HUES48 (cell line): ENCODE measurements at regions not wholly inside any gene's neighbourhood (a gene's known extent, or its start where the extent isn't known, plus 50 kb on each side); places are given as distances from the start of the nearest gene placed in this dataset.

ENCODE experiments used
- H3K27ac ChIP-seq: one replicate; pipeline ENCODE4 v1.7.0; 2013; ENCODE audit warnings: low read depth, low read length, inconsistent platforms
- H3K27me3 ChIP-seq: 2 replicates; pipeline ENCODE4 v1.6.1; 2013; ENCODE audit warnings: mild to moderate bottlenecking, low read length; ENCODE audit not compliant: control insufficient read depth, insufficient read depth
- H3K36me3 ChIP-seq: 2 replicates; pipeline ENCODE4 v1.6.1; 2013; ENCODE audit warnings: low read length; ENCODE audit not compliant: control insufficient read depth, insufficient read depth
- H3K4me1 ChIP-seq: 2 replicates; pipeline ENCODE4 v1.6.1; 2013; ENCODE audit warnings: mild to moderate bottlenecking, low read length; ENCODE audit not compliant: control insufficient read depth, insufficient read depth
- H3K4me3 ChIP-seq: 2 replicates; pipeline ENCODE4 v1.5.1; 2013; ENCODE audit warnings: mild to moderate bottlenecking, low read depth, low read length
- H3K9ac ChIP-seq: 2 replicates; pipeline ENCODE4 v1.6.1; 2013; ENCODE audit warnings: mild to moderate bottlenecking, low read depth, low read length, moderate library complexity
- H3K9me3 ChIP-seq: 2 replicates; pipeline ENCODE4 v1.6.1; 2013; ENCODE audit warnings: low read length; ENCODE audit not compliant: control insufficient read depth, insufficient read depth

DNA sequence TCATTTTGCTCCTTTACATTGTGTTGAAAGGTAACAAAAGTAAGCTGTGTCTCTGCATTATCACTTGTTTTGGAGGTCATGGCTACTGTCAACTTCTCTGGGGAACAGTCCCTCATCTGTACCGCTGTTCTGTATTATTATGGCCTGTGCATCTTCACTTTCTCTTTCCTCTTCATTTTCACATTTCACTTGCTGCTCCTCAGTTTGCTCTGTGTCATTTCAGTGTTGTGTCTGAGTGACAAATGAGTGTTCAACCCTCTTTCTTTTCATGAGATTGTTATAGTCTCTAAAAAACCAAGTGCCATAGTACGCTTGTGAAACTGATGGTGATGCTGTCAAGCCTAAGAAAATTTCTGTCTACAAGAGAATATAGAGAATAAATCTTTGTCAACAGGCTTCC, 122.0 kb upstream of the FER start:
- Histone ChIP-seq H3K27ac (no peak overlapping the region), H3K36me3 (no peaks in the 10 kb centered on the region), H3K4me1 (0 out of 2 replicates have a peak, but pooled peaks cover 2% of the 10 kb centered on the region), H3K4me3 (no peak overlapping the region), H3K27me3 (no peaks in the 10 kb centered on the region), H3K9ac (no peak overlapping the region), H3K9me3 (no peaks in the 10 kb centered on the region)

DNA sequence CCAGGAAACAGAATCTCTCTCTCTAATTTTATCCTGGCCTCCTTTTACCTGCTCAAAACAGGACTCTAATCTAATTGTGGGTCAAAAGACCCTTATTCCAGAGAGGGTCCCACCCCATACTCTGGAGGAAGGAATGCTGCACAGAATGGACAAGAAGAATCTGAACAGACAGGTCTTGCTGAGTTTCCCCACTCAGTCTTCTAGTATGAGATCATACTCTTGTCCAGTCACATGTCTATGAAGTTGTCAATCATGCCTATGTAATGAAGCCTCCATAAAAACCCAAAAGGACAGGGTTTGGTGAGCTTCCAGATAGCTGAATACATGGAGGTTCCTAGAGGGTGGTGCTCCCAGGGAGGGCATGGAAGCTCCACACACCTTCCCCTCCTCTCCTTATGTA, 123.9 kb upstream of the FER start:
- no peaks in the 10 kb centered on the region for H3K27me3 ChIP-seq
- H3K36me3 ChIP-seq: no peaks in the 10 kb centered on the region
- no peaks in the 10 kb centered on the region for H3K9me3 ChIP-seq
- H3K27ac ChIP-seq: no peak overlapping the region
- H3K9ac ChIP-seq: no peak overlapping the region
- H3K4me3 ChIP-seq: no peak overlapping the region
- no peaks in the 10 kb centered on the region for H3K4me1 ChIP-seq

DNA sequence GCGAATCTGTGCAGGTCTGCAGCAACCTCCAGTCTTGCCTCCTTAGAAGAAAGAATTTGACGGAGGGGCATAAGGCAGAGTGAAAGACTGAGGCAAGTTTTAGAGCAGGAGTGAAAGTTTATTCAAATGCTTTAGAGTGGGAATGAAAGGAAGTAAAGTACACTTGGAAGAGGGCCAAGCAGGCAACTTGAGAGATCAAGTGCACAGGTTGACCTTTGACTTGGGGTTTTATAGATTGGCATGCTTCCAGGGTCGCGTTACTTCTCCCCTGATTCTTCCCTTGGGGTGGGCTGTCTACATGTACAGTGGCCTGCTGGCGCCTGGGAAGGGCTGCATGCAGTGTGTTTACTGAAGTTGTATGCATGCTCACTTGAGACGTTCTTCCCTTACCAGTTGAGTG, 127.2 kb upstream of the FER start:
- Histone ChIP-seq H3K9ac (no peak overlapping the region), H3K4me1 (peaks cover 12% of the 10 kb centered on the region; the same call in 1 of the 2 replicates), H3K36me3 (no peaks in the 10 kb centered on the region), H3K27ac (no peak overlapping the region), H3K9me3 (no peaks in the 10 kb centered on the region; the same call in 1 of the 2 replicates), H3K27me3 (no peaks in the 10 kb centered on the region), H3K4me3 (no peak overlapping the region)

DNA sequence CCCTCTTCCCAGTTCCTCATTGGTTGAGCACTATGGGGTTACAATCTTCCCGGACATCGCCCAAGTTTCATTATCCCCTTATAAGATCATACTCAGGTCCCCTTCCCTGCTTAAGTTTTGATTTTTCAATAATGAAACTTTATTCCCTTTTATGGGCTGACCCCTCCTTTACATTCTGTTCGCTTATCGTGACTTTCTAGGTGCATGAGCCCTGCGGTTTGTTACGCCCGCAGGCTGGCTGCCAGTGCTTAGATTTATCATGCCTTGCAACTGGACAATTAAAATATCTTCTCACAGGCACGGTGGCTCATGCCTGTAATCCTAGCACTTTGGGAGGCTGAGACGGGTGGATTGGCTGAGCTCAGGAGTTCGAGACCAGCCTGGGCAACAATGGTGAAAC, 127.9 kb upstream of the FER start:
- Histone ChIP-seq H3K27ac (no peak overlapping the region), H3K36me3 (no peaks in the 10 kb centered on the region), H3K9me3 (no peaks in the 10 kb centered on the region; the same call in 1 of the 2 replicates), H3K9ac (no peak overlapping the region), H3K4me1 (peaks cover 12% of the 10 kb centered on the region; the same call in 1 of the 2 replicates), H3K27me3 (no peaks in the 10 kb centered on the region), H3K4me3 (no peak overlapping the region)

DNA sequence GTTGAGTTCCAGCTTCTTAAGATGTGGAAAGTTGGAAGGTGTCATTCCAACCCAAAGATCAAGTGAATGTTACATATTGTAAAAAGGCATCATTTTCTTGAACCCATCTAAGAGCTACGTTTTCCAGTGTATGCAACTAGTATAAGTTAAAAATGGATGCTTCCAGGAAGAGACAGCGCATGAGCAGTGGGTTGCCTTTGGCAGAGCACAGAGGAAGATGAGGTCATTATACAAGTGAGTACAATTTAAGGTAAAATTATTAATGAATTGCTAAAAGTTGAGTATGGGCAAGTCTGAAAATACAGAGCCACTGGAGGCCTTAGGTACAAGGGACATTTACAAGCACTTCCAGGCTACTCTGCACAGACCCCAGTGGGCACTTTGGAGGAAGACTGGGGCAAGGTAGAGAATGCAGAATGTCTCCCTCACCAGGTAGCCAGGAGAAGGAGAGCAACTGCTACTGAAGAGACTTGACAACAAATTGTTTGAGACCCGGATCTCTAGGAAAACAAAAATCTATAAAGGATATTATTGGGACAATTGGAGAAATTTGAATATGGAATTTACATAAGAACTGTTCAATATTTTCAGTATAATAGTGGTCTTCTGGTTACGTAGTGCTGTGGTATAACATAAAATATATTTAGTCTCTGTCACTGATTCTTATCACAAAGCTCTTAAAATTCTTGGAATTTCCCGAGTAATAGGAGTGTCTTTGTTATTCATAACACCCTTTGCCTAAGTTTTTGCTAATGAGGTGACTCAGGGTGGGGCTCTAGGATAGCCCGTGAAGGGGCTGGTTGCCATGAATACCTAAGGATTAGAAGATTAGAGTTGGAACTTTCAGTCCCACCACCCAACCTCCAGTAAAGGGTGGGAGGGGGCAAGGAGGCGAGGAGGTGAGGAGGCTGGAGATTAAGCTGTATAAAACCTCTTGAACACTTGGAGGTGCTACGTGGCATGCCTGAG, 129.9 kb upstream of the FER start:
- peak overlapping the region; percentile 49 for H3K27ac ChIP-seq
- H3K27me3 ChIP-seq: no peaks in the 10 kb centered on the region

DNA sequence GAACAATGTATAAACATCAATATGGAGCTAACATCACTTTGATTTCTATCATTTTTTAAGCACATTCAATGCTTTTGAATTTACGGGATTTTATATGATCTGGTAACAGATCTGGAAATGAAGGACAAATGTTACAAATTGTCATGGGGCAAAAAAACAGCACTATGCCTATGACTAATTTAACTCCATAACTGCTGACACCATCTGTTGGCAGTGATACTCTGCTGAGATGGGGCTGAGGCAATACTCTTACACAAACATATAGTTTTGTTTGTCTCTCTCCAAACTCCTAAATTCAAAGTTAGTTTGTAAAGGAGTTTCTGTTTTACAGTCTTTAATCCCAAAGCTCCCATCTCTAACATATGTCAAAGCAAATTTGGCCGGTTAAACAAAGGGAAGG, 132.5 kb upstream of the FER start:
- H3K4me3 ChIP-seq: no peak overlapping the region
- peaks cover 16% of the 10 kb centered on the region for H3K9me3 ChIP-seq
- H3K4me1 ChIP-seq: peaks cover 12% of the 10 kb centered on the region; the same call in 1 of the 2 replicates
- no peak overlapping the region for H3K27ac ChIP-seq
- no peaks in the 10 kb centered on the region for H3K27me3 ChIP-seq
- no peaks in the 10 kb centered on the region for H3K36me3 ChIP-seq
- H3K9ac ChIP-seq: no peak overlapping the region

More for the DNA sequence above, 129.9 kb upstream of the FER start:
- H3K9ac ChIP-seq: no peak overlapping the region
- no peaks in the 10 kb centered on the region for H3K36me3 ChIP-seq
- H3K9me3 ChIP-seq: peaks cover 7% of the 10 kb centered on the region; the same call in 1 of the 2 replicates
- H3K4me3 ChIP-seq: no peak overlapping the region
- peaks cover 12% of the 10 kb centered on the region; the same call in 1 of the 2 replicates for H3K4me1 ChIP-seq

DNA sequence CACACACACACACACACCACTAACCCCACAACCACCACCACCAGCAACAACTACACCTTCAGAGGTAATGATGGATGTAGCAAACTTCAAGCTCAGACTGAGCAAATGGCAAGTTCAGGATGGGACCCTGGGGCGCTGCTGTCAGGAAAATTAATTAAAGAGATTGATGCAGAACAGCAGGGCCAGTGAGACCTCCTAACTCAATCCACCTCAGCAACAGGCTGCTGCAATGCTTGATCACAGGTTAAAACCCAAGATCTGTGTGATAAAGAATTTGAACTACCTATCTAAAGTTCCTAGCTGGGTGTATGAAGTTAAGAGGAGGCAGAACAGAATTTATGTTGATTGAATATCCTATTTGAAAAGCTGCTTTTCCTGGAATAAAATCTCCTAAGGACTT, 140.3 kb upstream of the FER start:
- no peak overlapping the region for H3K27ac ChIP-seq
- H3K4me1 ChIP-seq: no peaks in the 10 kb centered on the region
- no peak overlapping the region for H3K4me3 ChIP-seq
- H3K36me3 ChIP-seq: no peaks in the 10 kb centered on the region
- no peak overlapping the region for H3K9ac ChIP-seq
- H3K9me3 ChIP-seq: peaks cover 6% of the 10 kb centered on the region
- H3K27me3 ChIP-seq: no peaks in the 10 kb centered on the region

DNA sequence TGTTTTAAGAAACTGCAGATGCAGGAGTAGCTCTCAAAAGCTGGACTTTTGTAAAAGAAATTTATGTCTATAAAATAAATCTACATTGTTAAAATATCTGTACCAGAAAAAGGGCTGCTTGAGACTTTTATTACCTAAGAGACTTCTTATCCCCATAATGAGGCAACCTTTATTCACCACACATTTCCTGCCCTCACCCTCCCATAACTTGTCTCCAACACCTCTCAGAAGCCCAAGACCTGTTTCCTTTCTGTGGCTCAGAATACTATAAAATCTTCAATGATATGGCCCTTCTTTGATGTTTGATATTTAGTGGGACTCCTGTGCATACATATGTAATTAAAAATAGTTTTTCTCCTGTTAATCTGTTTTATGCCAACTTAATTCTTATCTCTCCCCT, 141.5 kb upstream of the FER start:
- no peaks in the 10 kb centered on the region for H3K27me3 ChIP-seq
- H3K4me3 ChIP-seq: no peak overlapping the region
- H3K27ac ChIP-seq: no peak overlapping the region
- no peak overlapping the region for H3K9ac ChIP-seq
- H3K36me3 ChIP-seq: no peaks in the 10 kb centered on the region
- H3K9me3 ChIP-seq: no peaks in the 10 kb centered on the region
- H3K4me1 ChIP-seq: no peaks in the 10 kb centered on the region

DNA sequence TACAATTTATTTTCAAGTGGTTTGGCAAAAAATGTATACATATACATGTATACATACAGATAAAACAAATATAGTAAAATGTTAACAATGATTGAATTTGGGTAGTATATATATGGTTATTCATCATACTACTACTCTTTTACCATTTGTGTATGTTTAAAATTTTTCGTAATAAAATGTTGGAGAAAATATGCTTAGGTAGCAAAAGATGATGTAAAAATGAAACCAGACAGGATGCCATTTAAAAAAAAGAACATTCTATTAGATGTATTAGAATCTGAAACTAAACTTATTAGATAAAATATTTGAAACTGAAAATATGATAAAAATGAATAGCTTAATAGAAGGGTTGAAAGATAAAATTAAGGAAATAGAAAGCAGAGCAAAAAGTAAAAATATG, 144.9 kb upstream of the FER start:
- no peaks in the 10 kb centered on the region for H3K4me1 ChIP-seq
- no peak overlapping the region for H3K27ac ChIP-seq

DNA sequence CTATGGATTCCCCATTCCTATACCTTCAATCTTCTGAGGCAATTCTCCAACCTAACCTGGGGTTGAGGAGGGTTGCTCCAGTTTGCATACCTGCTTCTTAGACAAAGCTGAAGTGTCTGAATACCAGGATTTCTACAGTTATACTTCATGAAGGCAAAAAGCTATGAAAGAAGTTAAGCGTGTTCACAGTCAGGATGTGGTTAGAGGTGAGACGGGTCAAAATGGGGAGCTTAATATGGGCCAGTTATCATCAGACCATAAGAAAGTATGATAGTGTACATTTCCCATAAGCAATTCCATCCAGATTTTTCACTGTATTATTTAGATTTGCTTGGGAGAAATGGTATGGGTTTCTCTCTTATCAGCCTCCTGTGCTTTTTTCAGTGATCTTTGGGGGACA, 156.9 kb upstream of the FER start:
- Histone ChIP-seq H3K9ac (no peak overlapping the region), H3K4me3 (no peak overlapping the region), H3K27me3 (no peaks in the 10 kb centered on the region), H3K4me1 (no peaks in the 10 kb centered on the region), H3K27ac (no peak overlapping the region), H3K36me3 (no peaks in the 10 kb centered on the region), H3K9me3 (no peaks in the 10 kb centered on the region)

More for the DNA sequence above, 144.9 kb upstream of the FER start:
- no peaks in the 10 kb centered on the region for H3K27me3 ChIP-seq
- H3K9me3 ChIP-seq: no peaks in the 10 kb centered on the region
- no peak overlapping the region for H3K4me3 ChIP-seq
- no peaks in the 10 kb centered on the region for H3K36me3 ChIP-seq
- no peak overlapping the region for H3K9ac ChIP-seq

DNA sequence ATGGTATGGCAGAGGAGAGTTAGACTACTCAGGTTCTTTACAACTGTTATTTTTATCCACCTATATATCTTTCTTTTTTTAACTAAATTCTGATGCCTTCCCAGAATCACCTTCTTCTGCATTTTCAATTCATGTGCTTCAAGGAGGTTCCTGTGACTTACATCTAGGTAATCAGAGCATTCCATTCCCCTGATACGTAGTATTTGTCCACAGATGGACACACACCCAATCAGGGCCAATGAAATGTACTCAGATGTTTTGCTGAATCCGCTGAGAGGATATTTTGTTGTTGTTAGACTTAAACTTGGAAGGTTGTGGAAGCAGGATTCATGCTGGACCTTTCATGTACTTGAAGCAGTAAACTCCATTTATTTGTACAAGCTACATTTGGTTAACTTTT, 159.4 kb upstream of the FER start:
- Histone ChIP-seq H3K27me3 (no peaks in the 10 kb centered on the region), H3K36me3 (no peaks in the 10 kb centered on the region), H3K4me1 (no peaks in the 10 kb centered on the region), H3K9me3 (no peaks in the 10 kb centered on the region), H3K9ac (no peak overlapping the region), H3K4me3 (no peak overlapping the region), H3K27ac (no peak overlapping the region)
